Left lobe of liver (tissue), 2 donors: ENCODE measurements at regions not wholly inside any gene's neighbourhood (a gene's known extent, or its start where the extent isn't known, plus 50 kb on each side); places are given as distances from the start of the nearest gene placed in this dataset.

Source experiments
- ATAC-seq: fragments of 200-7000 bp; cut with Tn5 transposase; one replicate; pipeline ENCODE4 v1.9.1; 2020; ENCODE audit warnings: mild to moderate bottlenecking, moderate library complexity
- DNase-seq: peaks from one replicate; pipeline ENCODE4 v3.0.0-alpha.2; 2020; ENCODE audit warnings: low spot score
- donor health status: DM: no; HTN: no; CAD: no; lungs with moderate emphysema.
- donor health status: DM: no; HTN: yes; CAD: no.

GRCh38 chr18:57991552-57991951 is 52.5 kb upstream of the NEDD4L start:
- ATAC-seq (no peak), DNase-seq (no peak)

GRCh38 chr18:57989536-57989935 is 54.5 kb upstream of the NEDD4L start:
- DNase-seq (no peak), ATAC-seq (no peak)

GRCh38 chr18:57984490-57985115 is 59.4 kb upstream of the NEDD4L start:
- ATAC-seq (no peak), DNase-seq (no peak)

GRCh38 chr18:57983965-57984364 is 60.1 kb upstream of the NEDD4L start:
- ATAC-seq: no peak
- no peak for DNase-seq

GRCh38 chr18:57983472-57983871 is 60.6 kb upstream of the NEDD4L start:
- ATAC-seq (no peak), DNase-seq (no peak)

- ATAC-seq (no peak), DNase-seq (no peak)
Measured at GRCh38 chr18:57982372-57983021, 61.5 kb upstream of the NEDD4L start.

GRCh38 chr18:57981308-57982028 is 62.6 kb upstream of the NEDD4L start:
- ATAC-seq (no peak), DNase-seq (no peak)

- ATAC-seq (no peak), DNase-seq (no peak)
Measured at GRCh38 chr18:57980573-57981307, 63.3 kb upstream of the NEDD4L start.

GRCh38 chr18:57976230-57976773 is 67.7 kb upstream of the NEDD4L start:
- DNase-seq (no peak), ATAC-seq (peak; percentile 20)

GRCh38 chr18:57975805-57976204 is 68.2 kb upstream of the NEDD4L start:
- ATAC-seq: peak; percentile 36
- no peak for DNase-seq

GRCh38 chr18:57974585-57975265 is 69.3 kb upstream of the NEDD4L start:
- no peak for DNase-seq
- ATAC-seq: peak; percentile 35

GRCh38 chr18:57973889-57974288 is 70.1 kb upstream of the NEDD4L start:
- DNase-seq (no peak), ATAC-seq (no peak)

GRCh38 chr18:57970356-57971095 is 73.5 kb upstream of the NEDD4L start:
- ATAC-seq (no peak), DNase-seq (no peak)

- no peak for DNase-seq
- no peak for ATAC-seq
Measured at GRCh38 chr18:57969824-57970223, 74.2 kb upstream of the NEDD4L start.

- DNase-seq (no peak), ATAC-seq (no peak)
Measured at GRCh38 chr18:57965246-57965645, 78.8 kb upstream of the NEDD4L start.

GRCh38 chr18:57961876-57962505 is 82.0 kb upstream of the NEDD4L start:
- DNase-seq (no peak), ATAC-seq (no peak)

- no peak for ATAC-seq
- no peak for DNase-seq
Measured at GRCh38 chr18:57961411-57961810, 82.6 kb upstream of the NEDD4L start.

- DNase-seq: no peak
- peak; percentile 94 for ATAC-seq
Measured at GRCh38 chr18:57959278-57959677, 84.7 kb upstream of the NEDD4L start.

- ATAC-seq (no peak), DNase-seq (no peak)
Measured at GRCh38 chr18:57957210-57957609, 86.8 kb upstream of the NEDD4L start.

GRCh38 chr18:57956491-57956890 is 87.5 kb upstream of the NEDD4L start:
- no peak for DNase-seq
- ATAC-seq: no peak
